ENCODE measurements at regions not wholly inside any gene's neighbourhood (a gene's known extent, or its start where the extent isn't known, plus 50 kb on each side); places are given as distances from the start of the nearest gene placed in this dataset.

GRCh38 chr6:163844761-163845160 is 430.2 kb downstream of the QKI start:
- no peak for TF ChIP-seq CTCF (IDR thresholded peaks at IDR 0.05; ENCODE audit: low read depth, low read length)
- no peak overlapping the region for H3K4me3 ChIP-seq (ENCODE audit: low read depth, low read length)
- DNase-seq = no peak
- H3K4me1 ChIP-seq = no peaks in the 10 kb centered on the region
- no peaks in the 10 kb centered on the region for H3K36me3 ChIP-seq
- no peaks in the 10 kb centered on the region for H3K27me3 ChIP-seq
- H3K9me3 ChIP-seq = no peaks in the 10 kb centered on the region

DNA sequence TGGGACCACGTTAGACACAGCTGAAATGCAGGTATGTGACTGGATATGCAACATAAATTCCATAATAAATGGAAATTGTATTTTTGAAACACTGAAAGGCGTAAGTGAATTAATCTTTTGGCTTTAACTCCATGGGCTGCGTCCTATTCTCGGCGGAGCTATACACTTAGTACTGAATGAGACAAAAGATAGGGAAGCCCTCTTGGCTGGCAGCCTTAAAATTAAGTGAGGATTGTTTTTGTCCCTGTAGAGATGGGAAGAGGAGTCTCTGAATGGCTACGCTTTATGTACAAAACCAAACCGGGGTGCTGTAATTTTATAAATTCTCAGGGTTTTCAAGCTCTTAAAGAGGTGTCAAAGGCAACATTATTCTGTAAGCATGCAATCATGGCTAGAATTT is 429.8 kb downstream of the QKI start:
- no peaks in the 10 kb centered on the region for H3K36me3 ChIP-seq
- H3K9me3 ChIP-seq = no peaks in the 10 kb centered on the region
- DNase-seq = no peak
- no peak overlapping the region for H3K4me3 ChIP-seq (ENCODE audit: low read depth, low read length)
- no peak for TF ChIP-seq CTCF (IDR thresholded peaks at IDR 0.05; ENCODE audit: low read depth, low read length)
- no peaks in the 10 kb centered on the region for H3K27me3 ChIP-seq
- no peaks in the 10 kb centered on the region for H3K4me1 ChIP-seq

GRCh38 chr6:163843218-163843617 is 428.7 kb downstream of the QKI start:
- no peaks in the 10 kb centered on the region; the same call in 1 of the 2 replicates for H3K9me3 ChIP-seq
- TF ChIP-seq CTCF (IDR thresholded peaks at IDR 0.05; ENCODE audit: low read depth, low read length) = no peak
- H3K27me3 ChIP-seq = no peaks in the 10 kb centered on the region
- no peak for DNase-seq
- no peak overlapping the region for H3K4me3 ChIP-seq (ENCODE audit: low read depth, low read length)
- no peaks in the 10 kb centered on the region for H3K36me3 ChIP-seq
- H3K4me1 ChIP-seq = no peaks in the 10 kb centered on the region

DNA sequence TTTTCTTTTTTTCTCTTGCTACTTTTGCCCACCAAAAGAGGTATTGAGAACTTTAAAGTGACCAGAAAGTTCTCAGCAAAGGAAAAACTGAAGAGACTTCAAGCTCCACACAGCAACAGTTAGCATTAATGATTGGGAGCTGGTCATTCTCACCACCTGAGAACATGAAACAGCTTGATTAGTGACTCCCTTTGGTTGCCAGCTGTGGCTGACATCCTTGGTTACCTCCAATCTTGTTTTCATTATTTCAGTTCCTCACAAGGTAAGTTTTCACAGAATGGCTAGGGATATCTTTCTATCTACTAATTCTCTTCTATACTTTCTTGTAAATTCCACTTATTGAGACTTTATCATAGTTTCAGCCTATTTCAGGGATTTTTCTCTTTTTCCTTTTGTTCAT is 427.9 kb downstream of the QKI start:
- no peak for DNase-seq
- Histone ChIP-seq H3K27me3 (no peaks in the 10 kb centered on the region), H3K9me3 (no peaks in the 10 kb centered on the region; the same call in 1 of the 2 replicates), H3K4me3 (ENCODE audit: low read depth, low read length) (no peak overlapping the region), H3K36me3 (no peaks in the 10 kb centered on the region), H3K4me1 (peaks cover 6% of the 10 kb centered on the region)
- TF ChIP-seq CTCF (IDR thresholded peaks at IDR 0.05; ENCODE audit: low read depth, low read length) = no peak

GRCh38 chr6:163841733-163842132 is 427.2 kb downstream of the QKI start:
- no peak for TF ChIP-seq CTCF (IDR thresholded peaks at IDR 0.05; ENCODE audit: low read depth, low read length)
- Histone ChIP-seq H3K36me3 (no peaks in the 10 kb centered on the region), H3K9me3 (no peaks in the 10 kb centered on the region; the same call in 1 of the 2 replicates), H3K4me1 (peaks cover 8% of the 10 kb centered on the region), H3K4me3 (ENCODE audit: low read depth, low read length) (no peak overlapping the region), H3K27me3 (no peaks in the 10 kb centered on the region)
- no peak for DNase-seq

DNA sequence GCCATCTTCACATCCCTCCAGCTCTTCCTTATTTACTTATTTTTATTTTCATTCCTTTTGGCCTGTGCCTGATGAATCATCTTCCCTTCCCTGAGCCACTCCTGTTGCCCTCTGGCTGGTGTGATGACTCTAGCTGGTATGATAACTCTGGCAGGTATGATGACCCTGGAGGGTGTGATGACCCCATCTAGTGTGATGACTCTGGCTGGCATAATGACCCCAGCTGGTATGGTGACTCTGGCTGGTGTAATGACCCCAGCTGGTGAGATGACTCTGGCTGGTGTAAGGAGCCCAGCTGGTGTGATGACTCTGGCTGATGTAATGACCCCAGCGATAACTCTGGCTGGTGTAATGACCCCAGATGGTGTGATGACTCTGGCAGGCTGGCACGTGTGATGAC is 426.8 kb downstream of the QKI start:
- H3K4me3 ChIP-seq (ENCODE audit: low read depth, low read length) = no peak overlapping the region
- TF ChIP-seq CTCF (IDR thresholded peaks at IDR 0.05; ENCODE audit: low read depth, low read length) = no peak
- H3K4me1 ChIP-seq = peaks cover 12% of the 10 kb centered on the region
- H3K9me3 ChIP-seq = no peaks in the 10 kb centered on the region; the same call in 1 of the 2 replicates
- DNase-seq = no peak
- no peaks in the 10 kb centered on the region for H3K36me3 ChIP-seq
- H3K27me3 ChIP-seq = no peaks in the 10 kb centered on the region
